Neural progenitor cell (in vitro differentiated cells): ENCODE measurements at regions not wholly inside any gene's neighbourhood (a gene's known extent, or its start where the extent isn't known, plus 50 kb on each side); places are given as distances from the start of the nearest gene placed in this dataset.

Source experiments
- DNase-seq: peaks from one replicate; pipeline ENCODE4 v3.0.0-alpha.2; 2016; ENCODE audit warnings: low spot score
- H2AFZ ChIP-seq: fragments of 200-600 bp; sonication (generic); replicated peaks from 2 replicates; pipeline ENCODE4 v1.6.1; 2016; ENCODE audit warnings: antibody characterized with exemption
- H3F3A ChIP-seq: fragments of 200-600 bp; sonication (generic); 2 replicates; pipeline ENCODE4 v1.6.1; 2016; ENCODE audit warnings: antibody characterized with exemption, low read depth
- H3K27ac ChIP-seq: fragments of 200-600 bp; sonication (generic); 2 replicates; pipeline ENCODE4 v1.5.1; 2016; ENCODE audit warnings: mild to moderate bottlenecking
- H3K27me3 ChIP-seq: fragments of 200-600 bp; sonication (generic); 2 replicates; pipeline ENCODE4 v1.6.1; 2016; ENCODE audit warnings: mild to moderate bottlenecking, moderate library complexity
- H3K36me3 ChIP-seq: fragments of 200-600 bp; sonication (generic); 2 replicates; pipeline ENCODE4 v1.5.1; 2016
- H3K4me1 ChIP-seq: fragments of 200-600 bp; sonication (generic); 2 replicates; pipeline ENCODE4 v1.6.1; 2016; ENCODE audit warnings: mixed run types
- H3K4me2 ChIP-seq: fragments of 200-600 bp; sonication (generic); 2 replicates; pipeline ENCODE4 v1.6.1; 2016
- H3K4me3 ChIP-seq: fragments of 200-600 bp; sonication (generic); 2 replicates; pipeline ENCODE4 v1.5.1; 2016
- H3K79me2 ChIP-seq: fragments of 200-600 bp; sonication (generic); 2 replicates; pipeline ENCODE4 v1.6.1; 2016; ENCODE audit warnings: low read depth
- H3K9ac ChIP-seq: fragments of 200-600 bp; sonication (generic); 2 replicates; pipeline ENCODE4 v1.6.1; 2016
- H3K9me3 ChIP-seq: fragments of 200-600 bp; sonication (generic); 2 replicates; pipeline ENCODE4 v1.5.1; 2016; ENCODE audit warnings: low read depth
- H4K20me1 ChIP-seq: fragments of 200-600 bp; sonication (generic); 2 replicates; pipeline ENCODE4 v1.6.1; 2016; ENCODE audit warnings: low read depth
- H3K27ac Mint-ChIP-seq: 3 replicates; pipeline ENCODE4 v1.8.0; 2021; ENCODE audit warnings: mixed read lengths
- H3K27me3 Mint-ChIP-seq: 2 replicates; pipeline ENCODE4 v1.8.0; 2022; ENCODE audit warnings: low read depth, mild to moderate bottlenecking, inconsistent platforms, moderate library complexity, mixed read lengths; ENCODE audit not compliant: insufficient read depth
- H3K36me3 Mint-ChIP-seq: 3 replicates; pipeline ENCODE4 v1.8.0; 2021; ENCODE audit warnings: mixed read lengths
- H3K4me1 Mint-ChIP-seq: 3 replicates; pipeline ENCODE4 v1.8.0; 2021; ENCODE audit warnings: mixed read lengths
- H3K4me3 Mint-ChIP-seq: 3 replicates; pipeline ENCODE4 v1.8.0; 2021; ENCODE audit warnings: mild to moderate bottlenecking, moderate library complexity, mixed read lengths
- H3K9me3 Mint-ChIP-seq: 3 replicates; pipeline ENCODE4 v1.8.0; 2020; ENCODE audit warnings: mixed read lengths
- CTCF ChIP-seq: fragments of 200-600 bp; sonication (generic); IDR thresholded peaks from 2 replicates; pipeline ENCODE4 v1.5.1; 2017; ENCODE audit warnings: antibody characterized with exemption, mild to moderate bottlenecking
- EZH2 ChIP-seq: fragments of 200-600 bp; sonication (generic); IDR thresholded peaks from 2 replicates; pipeline ENCODE4 v1.6.1; 2017; ENCODE audit warnings: antibody characterized with exemption, mild to moderate bottlenecking, moderate library complexity
- EZH2phosphoT487 ChIP-seq: fragments of 200-600 bp; sonication (generic); IDR thresholded peaks from 2 replicates; pipeline ENCODE4 v1.6.1; 2017; ENCODE audit warnings: antibody characterized with exemption

- peak overlapping the region; percentile 92 for H2AFZ ChIP-seq
- no peak overlapping the region for H3K4me2 ChIP-seq
- no peaks in the 10 kb centered on the region for H3K4me1 ChIP-seq
- H3K27me3 ChIP-seq, result no peaks in the 10 kb centered on the region
- H3K36me3 Mint-ChIP-seq, result no peaks in the 10 kb centered on the region
- no peak overlapping the region for H3K9ac ChIP-seq
- H3K9me3 ChIP-seq, result no peaks in the 10 kb centered on the region
- no peaks in the 10 kb centered on the region for H3F3A ChIP-seq
- H3K27ac ChIP-seq, result no peak overlapping the region
- H3K27me3 Mint-ChIP-seq, result peaks cover 2% of the 10 kb centered on the region
- DNase-seq, result peak; percentile 71
- H3K4me1 Mint-ChIP-seq, result peaks cover 4% of the 10 kb centered on the region
- H4K20me1 ChIP-seq, result no peaks in the 10 kb centered on the region
- H3K4me3 ChIP-seq, result no peak overlapping the region
- H3K27ac Mint-ChIP-seq, result peak overlapping the region; percentile 50
- peak; percentile 52 for TF ChIP-seq CTCF
- TF ChIP-seq EZH2, result no peak
- no peaks in the 10 kb centered on the region for H3K36me3 ChIP-seq
- H3K4me3 Mint-ChIP-seq, result no peak overlapping the region
- H3K9me3 Mint-ChIP-seq, result no peaks in the 10 kb centered on the region
- H3K79me2 ChIP-seq, result no peaks in the 10 kb centered on the region
These were observed 181.2 kb upstream of the API5 start for GRCh38 chr11:43130616-43131015.

GRCh38 chr11:43135966-43136534 lies 175.7 kb upstream of the API5 start:
- H3K27ac ChIP-seq, result no peak overlapping the region
- no peak overlapping the region for H3K4me3 ChIP-seq
- Mint-ChIP-seq H3K9me3 (no peaks in the 10 kb centered on the region), H3K27ac (no peak overlapping the region), H3K36me3 (no peaks in the 10 kb centered on the region), H3K4me3 (no peak overlapping the region), H3K27me3 (peaks cover 4% of the 10 kb centered on the region), H3K4me1 (peaks cover 12% of the 10 kb centered on the region)
- H3K79me2 ChIP-seq, result no peaks in the 10 kb centered on the region
- no peak for DNase-seq
- no peak overlapping the region for H3K4me2 ChIP-seq
- H3K9ac ChIP-seq, result no peak overlapping the region
- no peaks in the 10 kb centered on the region for H3K36me3 ChIP-seq
- H3K4me1 ChIP-seq, result peaks cover 4% of the 10 kb centered on the region
- no peaks in the 10 kb centered on the region for H4K20me1 ChIP-seq
- no peaks in the 10 kb centered on the region for H3F3A ChIP-seq
- no peak for TF ChIP-seq EZH2
- TF ChIP-seq EZH2phosphoT487, result no peak
- H3K9me3 ChIP-seq, result no peaks in the 10 kb centered on the region
- no peak overlapping the region for H2AFZ ChIP-seq
- H3K27me3 ChIP-seq, result no peaks in the 10 kb centered on the region

- peak; percentile 62 for DNase-seq
- H3K9me3 Mint-ChIP-seq, result peaks cover 4% of the 10 kb centered on the region
- H3K4me3 Mint-ChIP-seq, result no peak overlapping the region
- no peak overlapping the region for H3K27ac Mint-ChIP-seq
- Histone ChIP-seq H3K27ac (no peak overlapping the region), H3F3A (no peaks in the 10 kb centered on the region), H3K4me1 (peaks cover 4% of the 10 kb centered on the region), H3K4me3 (no peak overlapping the region), H3K36me3 (no peaks in the 10 kb centered on the region), H4K20me1 (no peaks in the 10 kb centered on the region), H3K27me3 (no peaks in the 10 kb centered on the region), H2AFZ (no peak overlapping the region), H3K9ac (no peak overlapping the region), H3K9me3 (no peaks in the 10 kb centered on the region), H3K4me2 (no peak overlapping the region), H3K79me2 (no peaks in the 10 kb centered on the region)
- peaks cover 12% of the 10 kb centered on the region for H3K4me1 Mint-ChIP-seq
- no peak for TF ChIP-seq CTCF
- TF ChIP-seq EZH2, result no peak
- no peak for TF ChIP-seq EZH2phosphoT487
- no peaks in the 10 kb centered on the region for H3K36me3 Mint-ChIP-seq
- peaks cover 4% of the 10 kb centered on the region for H3K27me3 Mint-ChIP-seq
These were observed 173.1 kb upstream of the API5 start for GRCh38 chr11:43138621-43139140.

- DNase-seq, result no peak
- H3K4me3 ChIP-seq, result no peak overlapping the region
- no peaks in the 10 kb centered on the region for H3K36me3 Mint-ChIP-seq
- H3K4me1 Mint-ChIP-seq, result no peaks in the 10 kb centered on the region
- no peaks in the 10 kb centered on the region for H3K36me3 ChIP-seq
- no peak for TF ChIP-seq CTCF
- no peak for TF ChIP-seq EZH2phosphoT487
- no peak overlapping the region for H2AFZ ChIP-seq
- no peak overlapping the region for H3K27ac Mint-ChIP-seq
- no peaks in the 10 kb centered on the region for H3K79me2 ChIP-seq
- no peaks in the 10 kb centered on the region for H3K27me3 Mint-ChIP-seq
- peaks cover 4% of the 10 kb centered on the region for H3K9me3 Mint-ChIP-seq
- no peak overlapping the region for H3K4me3 Mint-ChIP-seq
- H3K27ac ChIP-seq, result no peak overlapping the region
- no peaks in the 10 kb centered on the region for H3K9me3 ChIP-seq
- no peak overlapping the region for H3K4me2 ChIP-seq
- H3K27me3 ChIP-seq, result no peaks in the 10 kb centered on the region
- H3K9ac ChIP-seq, result no peak overlapping the region
- no peaks in the 10 kb centered on the region for H3K4me1 ChIP-seq
- no peaks in the 10 kb centered on the region for H3F3A ChIP-seq
- H4K20me1 ChIP-seq, result no peaks in the 10 kb centered on the region
These were observed 166.1 kb upstream of the API5 start for GRCh38 chr11:43145653-43146052.
